GM18868 (cell line): ENCODE measurements at regions not wholly inside any gene's neighbourhood (a gene's known extent, or its start where the extent isn't known, plus 50 kb on each side); places are given as distances from the start of the nearest gene placed in this dataset.

Experiments
- ATAC-seq: cut with Tn5 transposase; IDR thresholded peaks from one replicate; pipeline ENCODE4 v1.9.1; 2021; ENCODE audit warnings: mild to moderate bottlenecking, moderate library complexity; ENCODE audit not compliant: unreplicated experiment

GRCh38 chr21:39056636-39057035, 126.6 kb downstream of the PSMG1 start:
- ATAC-seq, result no peak

DNA sequence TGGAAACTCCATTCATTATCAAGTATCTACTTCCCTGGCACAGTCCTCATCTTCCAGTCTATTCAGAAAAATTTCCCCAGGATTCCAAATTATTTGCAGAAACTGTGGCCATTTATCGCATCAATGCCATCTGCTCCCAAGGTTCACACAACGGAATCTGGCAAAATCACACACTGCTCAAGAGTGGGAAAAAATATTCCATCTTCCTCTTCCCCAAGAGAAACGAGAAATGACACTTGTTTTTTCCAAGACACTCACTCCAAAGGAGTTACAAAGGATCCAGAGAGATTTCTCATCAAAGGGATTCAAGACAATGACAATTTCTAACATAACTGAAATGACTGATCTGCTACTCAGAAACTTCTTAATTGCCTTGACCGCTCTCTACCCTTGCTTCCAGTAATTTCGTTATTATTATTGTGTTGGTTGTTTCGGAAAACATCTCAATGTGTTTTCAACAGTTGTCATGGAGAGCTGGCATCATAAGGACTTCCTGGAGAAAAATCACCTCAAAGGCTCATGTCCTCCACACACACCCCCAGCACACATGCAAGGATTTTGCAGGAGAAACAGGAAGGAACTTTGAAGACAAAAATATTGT, 128.0 kb downstream of the PSMG1 start:
- ATAC-seq, result no peak

DNA sequence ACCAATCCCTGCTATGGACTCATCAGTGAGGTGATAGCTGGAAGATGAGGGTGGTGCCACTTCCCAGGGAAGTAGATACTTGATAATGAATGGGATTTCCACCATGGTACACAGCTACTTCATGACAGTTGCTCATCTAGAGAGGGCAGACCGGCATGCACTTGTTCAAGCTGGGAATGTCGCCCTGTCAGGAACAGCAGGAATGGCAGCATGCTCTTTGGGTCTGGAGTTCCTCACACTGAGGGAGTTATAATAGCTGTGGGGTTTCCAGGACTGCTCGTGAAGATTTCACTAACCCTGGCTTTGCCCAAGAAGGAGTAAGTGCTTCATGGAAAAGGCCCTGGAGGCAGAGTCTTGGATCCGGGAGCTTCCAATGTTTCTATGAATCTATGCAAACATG, 129.2 kb downstream of the PSMG1 start:
- no peak for ATAC-seq

- ATAC-seq, result no peak
These were observed 130.1 kb downstream of the PSMG1 start for GRCh38 chr21:39053126-39053525.

DNA sequence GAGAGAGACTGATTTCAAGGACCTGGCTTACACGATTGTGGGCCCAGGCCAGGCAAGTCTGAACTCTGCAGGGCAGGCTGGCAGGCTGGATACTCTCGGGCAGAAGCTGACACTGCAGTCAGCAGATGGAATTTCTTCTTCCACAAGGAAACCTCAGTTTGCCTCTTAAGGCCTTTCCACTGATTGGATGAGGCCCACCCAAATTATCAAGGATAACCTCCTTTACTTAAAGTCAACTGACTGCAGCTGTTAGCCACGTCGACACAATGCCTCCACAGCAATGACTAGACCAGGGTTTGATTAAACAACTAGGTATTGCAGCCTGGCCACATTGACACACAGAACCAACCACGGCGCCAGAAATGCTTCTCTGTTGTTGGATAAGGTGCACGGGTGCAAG, 130.5 kb downstream of the PSMG1 start:
- no peak for ATAC-seq

GRCh38 chr21:39051588-39051949, 131.7 kb downstream of the PSMG1 start:
- no peak for ATAC-seq

- ATAC-seq, result no peak
These were observed 132.2 kb downstream of the PSMG1 start for GRCh38 chr21:39050841-39051587.

DNA sequence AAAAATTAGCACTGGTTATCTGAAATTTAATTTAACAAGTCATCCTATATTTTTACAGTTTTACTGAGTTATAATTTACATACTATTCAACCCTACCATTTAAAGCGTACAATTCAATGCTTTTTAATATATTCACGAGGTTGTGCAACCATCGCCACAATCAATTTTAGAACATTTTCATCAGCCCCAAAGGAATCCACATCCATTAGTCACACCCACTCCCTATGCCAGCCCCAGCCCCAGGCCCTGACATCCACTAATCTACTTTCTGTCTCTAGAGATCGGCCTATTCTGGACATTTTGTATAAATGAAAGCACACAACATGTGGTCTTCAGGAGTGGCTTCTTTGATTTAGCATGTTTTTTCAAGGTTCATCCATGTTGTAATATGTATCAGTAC, 134.7 kb downstream of the PSMG1 start:
- ATAC-seq, result no peak

DNA sequence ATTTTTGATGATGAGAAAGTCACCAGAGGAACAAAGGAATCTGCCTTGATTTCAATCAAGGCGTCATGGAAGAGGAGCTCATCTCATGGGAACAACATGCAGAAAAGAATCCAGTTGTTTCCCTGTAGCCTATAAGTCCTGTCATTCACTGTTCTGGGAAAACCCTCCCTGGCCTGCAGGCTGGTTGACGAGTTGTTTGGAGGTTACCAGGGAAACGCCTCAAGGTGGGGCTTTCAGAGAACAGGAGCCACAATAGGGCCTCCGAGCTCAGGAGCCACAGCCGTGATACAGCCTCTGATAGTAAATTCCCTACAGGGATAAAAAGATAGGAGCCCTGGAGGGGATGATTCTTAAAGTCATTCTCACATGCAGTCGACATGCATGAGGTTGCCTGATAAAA, 135.2 kb downstream of the PSMG1 start:
- no peak for ATAC-seq

DNA sequence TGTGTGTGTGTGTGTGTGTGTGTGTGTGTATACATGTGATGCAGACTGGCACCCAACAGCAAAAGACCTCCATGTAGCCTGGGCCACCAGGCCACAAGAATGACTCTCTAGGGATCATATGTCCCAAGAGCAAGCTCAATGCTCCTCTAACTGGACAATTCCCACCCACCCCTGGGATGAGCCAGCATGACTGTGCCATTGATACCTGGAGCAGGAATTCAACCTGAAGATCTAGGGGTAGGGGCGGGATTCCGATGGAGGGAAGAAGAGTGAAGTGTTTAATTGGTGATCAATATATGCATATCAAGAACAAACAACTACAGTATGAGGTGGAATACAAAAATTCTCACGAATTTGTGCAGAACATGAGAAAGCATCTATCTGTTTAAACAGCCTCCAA, 136.2 kb downstream of the PSMG1 start:
- no peak for ATAC-seq

DNA sequence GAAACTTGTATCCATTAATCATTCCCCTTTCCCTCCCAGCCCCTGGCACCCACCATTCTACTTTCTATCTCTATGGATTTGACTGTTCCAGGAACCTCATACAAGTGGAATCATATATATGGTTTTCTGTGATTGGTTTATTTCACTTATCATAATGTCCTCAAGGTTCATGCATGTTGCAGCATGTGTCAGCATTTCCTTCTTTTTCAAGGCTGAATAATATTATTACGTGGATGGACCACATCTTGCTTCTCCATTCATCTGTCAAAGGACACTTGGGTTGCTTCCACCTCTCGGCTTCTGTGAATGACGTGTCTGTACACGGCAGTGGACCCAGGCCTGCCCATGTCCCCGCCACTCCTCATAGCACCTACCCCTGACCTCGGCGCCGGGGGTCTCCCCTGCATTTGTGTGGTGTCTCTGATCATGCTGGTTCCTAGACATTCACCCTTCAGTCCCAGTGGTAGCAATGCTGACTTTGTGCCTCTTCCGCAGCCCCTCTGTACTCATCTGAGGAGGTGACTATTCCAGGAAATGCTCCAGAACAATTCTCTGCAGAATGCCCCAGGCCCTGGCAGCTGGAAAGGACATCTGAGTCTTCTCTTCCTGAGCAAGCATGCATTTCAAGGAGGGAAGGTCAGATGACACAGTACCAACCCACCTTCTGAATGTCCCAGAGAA, 136.9 kb downstream of the PSMG1 start:
- ATAC-seq, result no peak

DNA sequence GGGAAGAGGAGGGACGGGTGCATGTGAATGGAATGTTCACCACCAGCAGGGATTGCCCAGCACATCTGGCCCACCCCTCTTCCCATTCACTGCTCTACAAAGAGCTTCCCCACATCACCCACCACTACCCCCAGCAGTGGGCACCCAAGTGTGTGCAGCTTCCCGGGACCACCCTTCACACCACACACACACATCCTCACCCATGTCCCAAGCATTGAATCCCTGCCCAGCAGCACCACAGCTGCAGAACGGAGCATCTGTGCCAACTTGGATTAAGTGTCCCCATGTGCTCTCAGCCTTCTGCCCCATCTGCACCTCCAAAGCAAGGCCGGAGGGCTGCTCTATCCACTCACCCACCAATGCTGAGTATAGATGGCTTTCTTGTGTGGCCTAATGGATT, 141.4 kb downstream of the PSMG1 start:
- ATAC-seq, result no peak

DNA sequence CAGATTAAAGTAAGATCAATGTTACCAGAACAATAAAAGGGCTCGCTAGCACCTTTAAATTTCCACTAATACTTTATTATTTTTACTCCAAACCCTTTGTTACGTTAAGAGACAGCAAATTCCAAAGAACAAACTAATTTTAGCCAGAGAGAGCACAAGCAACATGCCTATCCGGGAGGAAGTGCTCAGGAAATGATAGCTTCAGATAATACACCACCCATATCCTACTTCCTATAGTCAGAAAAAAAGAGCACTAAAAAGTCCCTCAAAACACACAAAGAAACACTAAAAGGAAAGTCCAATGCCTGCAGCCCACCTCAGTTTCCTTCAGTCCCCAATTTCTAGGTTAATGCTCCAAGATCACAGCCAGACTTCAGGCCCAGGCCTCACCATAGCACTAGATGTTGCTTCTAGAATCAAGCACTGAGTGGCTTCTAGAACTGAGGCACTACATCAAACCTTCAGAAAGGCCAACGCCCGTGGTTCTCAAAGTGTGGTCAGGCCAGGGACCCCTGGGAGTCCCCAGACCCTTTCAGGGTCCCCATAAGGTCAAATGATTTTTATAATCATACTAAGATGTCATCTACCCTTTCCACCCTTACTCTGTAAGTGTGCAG, 142.6 kb downstream of the PSMG1 start:
- ATAC-seq, result no peak

- no peak for ATAC-seq
These were observed 145.3 kb downstream of the PSMG1 start for GRCh38 chr21:39037807-39038405.

GRCh38 chr21:39036581-39036980, 146.7 kb downstream of the PSMG1 start:
- no peak for ATAC-seq

DNA sequence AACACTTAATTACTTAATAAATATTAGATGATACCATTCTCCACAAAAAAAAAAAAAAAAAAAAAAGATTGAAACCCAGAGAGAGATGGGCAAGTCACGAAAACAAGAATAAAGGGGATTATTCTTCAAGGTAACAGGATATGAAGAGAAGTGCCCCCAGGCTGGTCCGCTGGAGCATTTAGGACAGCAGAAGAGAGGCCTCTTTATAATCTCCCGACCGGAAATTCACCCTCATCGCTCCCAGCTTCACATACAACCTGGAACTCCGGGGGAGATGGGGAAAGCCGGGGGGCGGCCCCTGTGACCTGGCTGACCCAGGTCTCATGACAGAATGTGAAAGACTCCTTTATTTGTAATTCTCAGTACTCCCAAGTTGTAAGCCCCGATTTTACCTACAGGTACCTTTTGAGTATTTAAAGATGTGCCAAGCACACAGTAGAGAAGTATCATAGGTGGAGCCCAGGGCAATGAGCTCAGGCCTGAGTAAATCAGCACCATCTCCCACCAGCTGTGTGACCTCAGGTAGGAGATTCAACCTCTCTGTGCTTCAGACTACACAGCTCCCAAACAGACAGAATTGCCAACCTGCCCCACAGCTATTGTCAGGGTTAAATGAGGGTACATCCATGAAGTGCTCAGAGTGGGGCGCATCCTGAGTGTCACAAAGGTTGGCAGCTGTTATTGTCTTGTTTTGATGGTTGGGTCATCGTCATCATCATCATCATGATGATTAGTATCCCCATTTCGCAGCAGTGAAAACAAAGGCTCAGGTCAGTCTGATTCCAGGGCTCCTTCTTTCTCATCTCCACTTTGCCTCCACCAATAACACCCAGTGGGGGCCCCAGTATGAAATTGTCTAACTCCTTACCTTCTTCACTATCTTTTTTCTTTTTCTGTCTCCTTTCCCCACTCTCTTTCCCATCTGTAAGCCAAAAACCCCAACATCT, 148.4 kb downstream of the PSMG1 start:
- ATAC-seq, result no peak

DNA sequence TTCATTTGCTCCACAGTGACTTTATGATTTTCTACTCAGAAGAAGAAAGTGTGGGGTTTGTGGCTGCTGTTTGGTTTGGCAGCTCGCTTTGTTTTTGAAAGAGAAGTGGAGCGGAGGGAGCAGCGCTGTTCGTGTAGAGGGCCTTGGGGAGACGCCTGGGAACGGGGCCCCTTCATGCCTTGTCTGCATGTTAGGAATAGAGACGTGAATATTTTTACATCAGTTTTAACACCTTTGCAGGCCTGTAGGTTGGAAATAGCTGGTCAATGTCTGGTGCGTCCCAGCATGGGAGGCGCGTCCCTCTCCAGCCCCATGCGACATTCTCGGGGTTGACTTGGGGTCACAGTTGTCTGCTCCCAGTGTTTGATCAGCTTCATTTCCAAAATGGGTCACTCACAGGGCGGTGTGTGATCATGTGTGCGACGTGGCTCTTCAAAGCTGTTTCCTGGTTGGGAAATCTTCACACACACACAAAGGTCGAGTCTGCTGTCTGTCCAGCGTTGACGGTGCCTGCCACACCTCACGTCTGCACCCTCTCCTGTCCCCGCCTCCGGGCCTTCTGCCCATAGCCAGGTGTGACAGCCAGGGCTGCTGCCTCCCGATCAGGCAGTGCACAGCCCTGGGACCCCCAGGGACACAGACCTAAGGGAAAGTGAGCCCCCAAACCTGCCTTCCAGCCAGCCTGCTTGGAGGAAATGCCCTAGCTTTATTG, 149.2 kb downstream of the PSMG1 start:
- ATAC-seq, result no peak

DNA sequence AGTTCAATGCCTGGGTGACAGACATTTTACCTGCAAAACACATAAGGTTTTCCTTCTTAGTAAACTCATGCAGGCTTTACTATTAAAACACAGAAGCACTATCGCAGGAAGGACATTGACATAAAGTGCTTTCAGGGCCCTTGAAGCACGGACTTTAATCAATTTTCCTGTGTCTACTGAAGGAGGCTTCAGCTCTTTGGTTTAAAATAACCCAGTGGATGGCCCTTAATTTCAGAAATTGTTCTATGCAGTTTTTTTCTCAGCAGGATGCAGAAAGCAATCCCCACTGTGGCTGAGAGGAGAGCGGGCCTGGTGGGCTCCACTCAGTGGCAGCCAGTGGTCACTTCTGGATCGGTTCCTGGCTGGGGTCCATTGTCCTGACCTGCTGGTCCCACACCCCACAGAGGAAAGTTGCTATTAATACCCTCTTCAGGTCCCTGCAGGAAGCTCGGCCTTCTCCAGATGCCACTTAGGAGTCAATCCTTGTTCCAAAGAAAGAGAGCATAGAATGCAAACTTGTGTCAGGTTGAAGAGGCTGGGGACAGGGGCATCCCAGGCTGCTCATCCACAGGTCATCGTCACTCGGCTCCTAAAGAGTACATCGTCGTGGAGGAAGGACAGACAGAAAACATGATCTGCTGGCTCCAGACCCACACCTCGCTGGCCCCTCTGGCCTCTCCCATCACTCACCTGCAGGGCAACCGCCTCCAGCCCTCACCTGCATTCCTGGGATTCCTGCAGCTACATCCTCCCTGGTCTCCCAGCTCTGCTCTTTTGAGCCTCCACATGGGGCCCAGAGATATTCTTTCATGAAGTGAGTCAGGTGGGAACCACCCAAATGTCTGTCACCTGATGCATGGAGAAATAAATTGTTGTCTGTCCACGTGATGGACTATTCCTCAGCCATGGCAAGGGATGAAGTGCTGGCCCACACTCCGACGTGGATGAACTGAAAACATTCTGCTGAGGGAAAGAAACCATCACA, 153.1 kb downstream of the PSMG1 start:
- no peak for ATAC-seq
